WI38 (cell line): ENCODE measurements at regions not wholly inside any gene's neighbourhood (a gene's known extent, or its start where the extent isn't known, plus 50 kb on each side); places are given as distances from the start of the nearest gene placed in this dataset.

ENCODE experiments used
- H3K4me3 ChIP-seq: 2 replicates; pipeline ENCODE4 v1.5.1; 2011; ENCODE audit warnings: low read depth, mild to moderate bottlenecking, control low read depth, low read length
- CTCF ChIP-seq: IDR thresholded peaks from 2 replicates; pipeline ENCODE4 v1.5.1; 2012; ENCODE audit warnings: low read depth, mild to moderate bottlenecking, control low read depth, low read length

GRCh38 chr7:110386913-110387312, 704.0 kb upstream of the LRRN3 start:
- no peak overlapping the region for H3K4me3 ChIP-seq
- TF ChIP-seq CTCF: no peak

GRCh38 chr7:110387689-110388088, 703.2 kb upstream of the LRRN3 start:
- TF ChIP-seq CTCF: no peak

GRCh38 chr7:110388457-110388856, 702.5 kb upstream of the LRRN3 start:
- no peak overlapping the region for H3K4me3 ChIP-seq

More at GRCh38 chr7:110387689-110388088, 703.2 kb upstream of the LRRN3 start:
- H3K4me3 ChIP-seq: no peak overlapping the region

GRCh38 chr7:110396021-110396420, 694.9 kb upstream of the LRRN3 start:
- H3K4me3 ChIP-seq: no peak overlapping the region

More at GRCh38 chr7:110388457-110388856, 702.5 kb upstream of the LRRN3 start:
- no peak for TF ChIP-seq CTCF

GRCh38 chr7:110397927-110398660, 692.8 kb upstream of the LRRN3 start:
- no peak for TF ChIP-seq CTCF
- H3K4me3 ChIP-seq: no peak overlapping the region

More at GRCh38 chr7:110396021-110396420, 694.9 kb upstream of the LRRN3 start:
- no peak for TF ChIP-seq CTCF

- TF ChIP-seq CTCF: no peak
- H3K4me3 ChIP-seq: no peak overlapping the region
These were observed 691.5 kb upstream of the LRRN3 start for GRCh38 chr7:110399421-110399820.

- H3K4me3 ChIP-seq: no peak overlapping the region
- TF ChIP-seq CTCF: no peak
These were observed 690.5 kb upstream of the LRRN3 start for GRCh38 chr7:110400411-110400810.
